GM19025 (cell line): ENCODE measurements at regions not wholly inside any gene's neighbourhood (a gene's known extent, or its start where the extent isn't known, plus 50 kb on each side); places are given as distances from the start of the nearest gene placed in this dataset.
"Not testable (repeated sequence)": the region's sequence is repeated elsewhere in the genome, so short reads cannot be mapped to it uniquely, and the experiment has no call there.

ENCODE experiments used
- ATAC-seq: cut with Tn5 transposase; IDR thresholded peaks from one replicate; pipeline ENCODE4 v1.9.1; 2021; ENCODE audit warnings: mild to moderate bottlenecking, low read depth, moderate library complexity; ENCODE audit not compliant: unreplicated experiment

- no peak for ATAC-seq
Measured at GRCh38 chr20:1845163-1845523, 50.1 kb upstream of the SIRPA start.

- peak; percentile 96 for ATAC-seq
Measured at GRCh38 chr20:1844325-1845162, 50.7 kb upstream of the SIRPA start.

- no peak for ATAC-seq
Measured at GRCh38 chr20:1842281-1842680, 52.9 kb upstream of the SIRPA start.

- no peak for ATAC-seq
Measured at GRCh38 chr20:1841554-1842140, 53.6 kb upstream of the SIRPA start.

GRCh38 chr20:1840817-1841553 lies 54.2 kb upstream of the SIRPA start:
- ATAC-seq = no peak

- not testable (repeated sequence) for ATAC-seq
Measured at GRCh38 chr20:1839376-1840317, 55.6 kb upstream of the SIRPA start.

- ATAC-seq = no peak
Measured at GRCh38 chr20:1838556-1839279, 56.5 kb upstream of the SIRPA start.

- no peak for ATAC-seq
Measured at GRCh38 chr20:1835186-1836035, 59.8 kb upstream of the SIRPA start.

GRCh38 chr20:1833728-1834726 lies 61.2 kb upstream of the SIRPA start:
- no peak for ATAC-seq

GRCh38 chr20:1833216-1833615 lies 62.0 kb upstream of the SIRPA start:
- no peak for ATAC-seq

GRCh38 chr20:1832634-1833033 lies 62.6 kb upstream of the SIRPA start:
- ATAC-seq = no peak

GRCh38 chr20:1831606-1832005 lies 63.6 kb upstream of the SIRPA start:
- no peak for ATAC-seq

- no peak for ATAC-seq
Measured at GRCh38 chr20:1831096-1831495, 64.1 kb upstream of the SIRPA start.

GRCh38 chr20:1830240-1830639 lies 65.0 kb upstream of the SIRPA start:
- no peak for ATAC-seq

GRCh38 chr20:1829531-1829930 lies 65.7 kb upstream of the SIRPA start:
- ATAC-seq = no peak

- no peak for ATAC-seq
Measured at GRCh38 chr20:1828786-1829131, 66.4 kb upstream of the SIRPA start.

GRCh38 chr20:1827974-1828785 lies 67.0 kb upstream of the SIRPA start:
- no peak for ATAC-seq
